ENCODE measurements at regions not wholly inside any gene's neighbourhood (a gene's known extent, or its start where the extent isn't known, plus 50 kb on each side); places are given as distances from the start of the nearest gene placed in this dataset.

DNA sequence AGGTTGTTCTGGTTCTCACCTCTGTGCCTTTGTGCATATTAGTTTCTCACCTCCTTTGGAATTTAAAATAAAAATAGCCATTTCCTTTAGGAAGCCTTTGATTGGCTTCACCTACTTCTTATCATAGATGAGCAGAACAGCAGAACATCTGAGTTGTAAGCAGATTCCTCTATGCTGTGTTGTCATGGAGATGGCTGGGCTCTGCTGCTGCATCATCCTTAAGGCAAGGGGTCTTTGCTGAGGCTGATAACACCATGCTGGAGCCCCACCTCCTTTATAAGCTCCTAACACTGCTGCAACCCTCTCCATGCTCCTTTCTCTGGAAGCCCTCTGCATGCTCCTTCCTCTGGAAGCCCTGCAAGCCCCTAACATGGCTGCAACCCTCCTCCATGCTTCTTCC is 276.5 kb upstream of the TCF21 start:
- CTCF ChIA-PET (ENCODE audit: low intra/inter-chr PET ratio, low total read pairs), result no interaction called here
- no peaks in the 10 kb centered on the region for H3K79me2 ChIP-seq (ENCODE audit: insufficient read depth, low read length)
- no peak overlapping the region for H3K4me2 ChIP-seq (ENCODE audit: low read depth, low read length)
- no peaks in the 10 kb centered on the region for H3K9me3 ChIP-seq (ENCODE audit: low read length)
- FAIRE-seq (no peak), ATAC-seq (no peak), DNase-seq (ENCODE audit: low spot score) (no peak)
- no peaks in the 10 kb centered on the region for H4K20me1 ChIP-seq (ENCODE audit: insufficient read depth, low read length)
- TF ChIP-seq ZNF367 (CRISPR knock-in tag; IDR thresholded peaks at IDR 0.05; ENCODE audit: borderline replicate concordance), result no peak
- TF ChIP-seq ZNF468 (CRISPR knock-in tag; IDR thresholded peaks at IDR 0.05), result no peak
- no peak for TF ChIP-seq IKZF4 (CRISPR knock-in tag; IDR thresholded peaks at IDR 0.05; ENCODE audit: borderline replicate concordance, low read depth, not compliant biosample characterization)
- no peak for TF ChIP-seq NFIB (CRISPR knock-in tag; IDR thresholded peaks at IDR 0.05; ENCODE audit: borderline replicate concordance)
- TF ChIP-seq, protein P1, sequence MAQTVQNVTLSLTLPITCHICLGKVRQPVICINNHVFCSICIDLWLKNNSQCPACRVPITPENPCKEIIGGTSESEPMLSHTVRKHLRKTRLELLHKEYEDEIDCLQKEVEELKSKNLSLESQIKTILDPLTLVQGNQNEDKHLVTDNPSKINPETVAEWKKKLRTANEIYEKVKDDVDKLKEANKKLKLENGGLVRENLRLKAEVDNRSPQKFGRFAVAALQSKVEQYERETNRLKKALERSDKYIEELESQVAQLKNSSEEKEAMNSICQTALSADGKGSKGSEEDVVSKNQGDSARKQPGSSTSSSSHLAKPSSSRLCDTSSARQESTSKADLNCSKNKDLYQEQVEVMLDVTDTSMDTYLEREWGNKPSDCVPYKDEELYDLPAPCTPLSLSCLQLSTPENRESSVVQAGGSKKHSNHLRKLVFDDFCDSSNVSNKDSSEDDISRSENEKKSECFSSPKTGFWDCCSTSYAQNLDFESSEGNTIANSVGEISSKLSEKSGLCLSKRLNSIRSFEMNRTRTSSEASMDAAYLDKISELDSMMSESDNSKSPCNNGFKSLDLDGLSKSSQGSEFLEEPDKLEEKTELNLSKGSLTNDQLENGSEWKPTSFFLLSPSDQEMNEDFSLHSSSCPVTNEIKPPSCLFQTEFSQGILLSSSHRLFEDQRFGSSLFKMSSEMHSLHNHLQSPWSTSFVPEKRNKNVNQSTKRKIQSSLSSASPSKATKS (CRISPR knock-in tag; IDR thresholded peaks at IDR 0.05), result no peak
- no peak for TF ChIP-seq ZNF891 (CRISPR knock-in tag; IDR thresholded peaks at IDR 0.05)
- TF ChIP-seq TBP (CRISPR knock-in tag; IDR thresholded peaks at IDR 0.05), result no peak
- TF ChIP-seq ZNF839 (CRISPR knock-in tag; IDR thresholded peaks at IDR 0.05; ENCODE audit: borderline replicate concordance), result no peak
- no peak for TF ChIP-seq ZFAT (CRISPR knock-in tag; conservative IDR thresholded peaks at IDR 0.05)
- TF ChIP-seq PRMT3 (CRISPR knock-in tag; IDR thresholded peaks at IDR 0.05; ENCODE audit: borderline replicate concordance, low read depth), result no peak
- TF ChIP-seq SATB2 (CRISPR knock-in tag; IDR thresholded peaks at IDR 0.05), result no peak
- TF ChIP-seq ZNF333 (CRISPR knock-in tag; IDR thresholded peaks at IDR 0.05; ENCODE audit: borderline replicate concordance), result no peak
- TF ChIP-seq ZMYM2 (CRISPR knock-in tag; IDR thresholded peaks at IDR 0.05), result no peak
- no peak for TF ChIP-seq SIX4 (CRISPR knock-in tag; IDR thresholded peaks at IDR 0.05)
- TF ChIP-seq ATRX (CRISPR knock-in tag; IDR thresholded peaks at IDR 0.05; ENCODE audit: borderline replicate concordance), result no peak
- no peak for TF ChIP-seq GTF3A (CRISPR knock-in tag; conservative IDR thresholded peaks at IDR 0.05)
- no peak for TF ChIP-seq ZFP82 (CRISPR knock-in tag; IDR thresholded peaks at IDR 0.05; ENCODE audit: borderline replicate concordance)
- intact Hi-C loops (cut with micrococcal nuclease; ENCODE audit: unreplicated experiment) (no loop called here), in situ Hi-C loops (cut with HindIII; ENCODE audit: extremely low pct_ligation_motif_present, low pct_unique_long_range_greater_than_20kb) (no loop called here)
- no TSS peak for BruUV-seq (replicated peaks)
- H3K27me3 ChIP-seq (ENCODE audit: control insufficient read depth in 1 of 2, insufficient read depth in 2 of 2, low read length in 2 of 2), result peaks cover 0 to 2% of the 10 kb centered on the region in 2 experiments; a peak in 1 of 5 replicates
- no peak overlapping the region for H2AFZ ChIP-seq (ENCODE audit: low read length)
- H3K9ac ChIP-seq (ENCODE audit: insufficient read depth, low read depth, low read length), result no peak overlapping the region
- no peak overlapping the region for H3K27ac ChIP-seq (ENCODE audit: extremely low read length, insufficient read depth, low read length)
- POLR2A ChIA-PET, result no interaction called here
- H3K36me3 ChIP-seq (replicated peaks in 1 of 2; ENCODE audit: control insufficient read depth in 1 of 2, insufficient read depth in 2 of 2, low read length in 2 of 2), result no peaks in the 10 kb centered on the region
- no peak overlapping the region for H3K4me3 ChIP-seq (replicated peaks in 1 of 3; ENCODE audit: insufficient read depth in 1 of 3, low read depth in 2 of 3, low read length in 3 of 3)
- H3K4me1 ChIP-seq (ENCODE audit: insufficient read depth, low read length), result no peaks in the 10 kb centered on the region
